ENCODE measurements at regions not wholly inside any gene's neighbourhood (a gene's known extent, or its start where the extent isn't known, plus 50 kb on each side); places are given as distances from the start of the nearest gene placed in this dataset.

DNA sequence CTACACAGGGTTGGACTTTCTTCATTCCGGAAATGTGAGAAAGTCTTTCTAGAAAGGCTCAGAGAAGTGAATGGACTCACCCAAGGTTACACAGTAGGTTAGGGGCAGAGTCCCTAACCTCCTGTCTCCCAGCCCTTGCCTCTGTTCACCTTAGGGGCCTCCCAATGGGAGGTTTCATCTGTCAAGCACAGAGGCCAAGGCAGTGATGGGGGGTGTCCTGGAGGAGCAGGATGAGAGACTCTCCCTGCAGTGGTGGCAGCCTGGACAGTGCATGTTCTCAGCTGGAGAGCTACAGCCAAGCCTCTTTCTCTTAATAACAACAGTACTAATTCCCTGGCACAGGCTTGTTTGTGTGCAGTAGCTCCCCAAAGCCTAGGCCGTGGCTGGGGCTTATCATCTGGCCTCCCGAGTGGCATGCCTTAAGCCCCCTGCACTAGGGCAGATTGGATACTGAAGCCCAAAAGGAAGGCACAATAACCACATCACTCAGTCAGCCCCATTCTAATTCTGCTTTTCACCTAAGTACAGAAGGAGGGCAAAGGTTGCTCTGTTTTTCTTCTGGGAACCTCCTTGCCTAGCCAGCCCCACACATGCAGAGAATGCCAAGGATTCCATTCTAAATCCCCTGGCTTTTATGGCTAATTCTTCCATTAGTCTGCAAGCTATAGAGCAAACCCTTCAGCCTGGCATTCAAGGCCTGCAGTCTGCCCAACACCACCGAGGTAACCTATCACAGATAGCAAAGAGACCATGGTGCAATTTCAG, 50.2 kb upstream of the XPA start:
- DNase-seq: no peak

DNA sequence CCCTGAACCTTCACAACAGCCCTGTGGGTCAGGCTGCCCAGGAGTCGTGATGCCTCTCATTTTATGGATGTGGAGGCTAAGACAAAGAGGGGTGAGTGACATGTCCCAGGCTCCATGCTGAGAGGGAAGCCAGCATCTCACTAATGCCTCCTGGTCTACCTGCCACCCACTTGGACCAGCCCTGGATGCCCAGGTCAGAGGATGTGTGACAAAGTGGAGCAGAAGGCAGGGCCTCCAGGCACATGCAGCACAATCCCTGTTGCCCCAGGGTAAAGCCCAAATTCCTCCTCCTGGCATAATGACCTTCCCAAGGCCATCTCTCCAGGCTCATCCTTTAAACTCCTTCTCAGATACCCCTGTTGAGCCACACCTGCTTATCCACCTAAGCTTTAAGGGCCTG, 51.4 kb upstream of the XPA start:
- no peak for DNase-seq

DNA sequence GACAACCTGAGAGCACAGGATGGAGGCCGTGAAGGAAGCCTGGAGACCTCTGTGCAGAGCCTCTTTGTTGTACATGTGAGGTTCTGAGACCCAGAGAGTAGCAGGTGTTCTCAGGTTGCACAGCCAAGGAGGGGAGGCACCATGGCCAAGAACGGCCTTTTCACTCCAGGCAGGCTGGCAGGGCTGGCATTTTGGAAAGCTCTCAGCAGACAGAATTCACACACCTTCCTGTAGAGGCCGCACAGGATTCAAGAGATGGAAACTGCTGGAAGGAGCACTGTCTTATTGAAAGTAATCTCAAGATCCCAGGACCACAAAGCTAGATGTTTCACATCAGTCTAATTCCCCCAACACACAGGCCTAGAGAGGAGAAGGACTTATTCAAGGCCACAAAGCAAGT, 52.8 kb upstream of the XPA start:
- no peak for DNase-seq

DNA sequence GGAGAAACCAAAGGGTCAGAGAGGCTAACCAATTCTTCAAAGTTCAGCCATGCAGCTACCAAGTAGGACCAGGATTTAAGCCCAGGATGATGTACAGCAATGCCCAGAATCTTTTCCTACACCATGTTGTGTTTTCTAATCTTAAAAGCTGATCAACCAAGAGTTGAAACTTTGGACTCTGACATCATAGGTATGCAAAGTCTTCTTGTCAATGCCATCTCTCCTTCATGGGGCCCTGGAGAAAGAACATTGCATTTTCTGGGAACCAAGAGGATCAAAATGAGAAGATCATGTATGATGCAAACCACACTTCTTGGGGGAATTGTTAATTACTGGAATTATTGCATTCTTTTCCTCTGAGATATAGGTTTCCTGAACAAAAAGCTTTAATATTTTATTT, 54.4 kb upstream of the XPA start:
- DNase-seq: no peak

DNA sequence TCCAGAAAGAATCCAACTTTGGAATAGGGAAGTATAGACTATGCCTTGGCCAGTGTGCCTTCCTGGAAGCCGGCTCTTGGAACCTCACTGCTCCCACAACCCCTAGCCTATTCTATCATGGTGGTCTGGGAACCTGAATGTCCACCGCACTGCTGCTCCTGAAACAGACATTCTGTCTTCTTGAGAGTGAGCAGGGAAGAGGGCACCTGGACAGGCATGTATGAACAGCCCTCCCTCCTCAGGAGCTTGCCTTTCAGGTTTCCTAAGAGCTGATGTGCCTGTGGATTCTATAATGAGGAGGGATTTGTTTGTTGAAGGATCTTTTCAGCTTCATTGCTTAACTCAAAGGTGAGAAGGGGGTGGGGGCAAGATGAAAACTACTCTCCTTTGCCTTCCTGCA, 55.1 kb upstream of the XPA start:
- no peak for DNase-seq

DNA sequence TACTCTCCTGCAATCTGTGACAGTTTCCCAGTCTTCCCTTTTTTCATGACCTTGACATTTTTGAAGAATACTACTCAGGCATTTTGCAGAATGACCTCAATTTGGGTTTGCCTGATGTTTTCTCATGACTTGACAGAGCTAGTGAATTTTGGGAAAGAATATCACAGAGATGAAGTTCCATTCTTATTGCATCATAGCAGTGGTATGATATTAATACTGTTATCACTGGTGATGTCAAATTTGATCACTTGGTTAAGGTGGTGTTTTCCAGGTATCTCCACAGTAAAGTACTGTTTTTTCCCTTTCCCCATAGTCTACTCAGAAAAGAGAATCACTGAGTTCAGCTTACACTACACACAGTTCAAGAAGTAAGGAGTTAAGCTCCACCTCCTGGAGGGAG, 56.2 kb upstream of the XPA start:
- no peak for DNase-seq

DNA sequence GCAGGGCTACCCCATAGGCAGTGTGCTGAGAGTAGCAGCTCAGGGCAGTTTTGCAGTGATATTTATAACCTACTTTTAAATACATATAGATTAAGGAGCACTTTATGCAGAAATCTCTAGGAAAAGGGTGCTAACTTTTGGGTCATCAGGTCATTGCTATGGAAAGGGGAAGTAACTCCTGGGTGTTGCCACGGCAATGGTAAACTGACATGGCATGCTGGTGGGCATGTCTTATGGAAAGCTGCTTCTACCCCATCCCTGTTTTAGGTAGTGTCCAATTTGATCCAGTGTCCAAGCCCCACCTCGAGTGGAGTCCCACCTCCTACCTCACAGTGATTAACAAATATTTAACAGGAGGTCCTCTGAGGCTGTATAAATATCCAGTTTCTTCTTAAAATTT, 56.8 kb upstream of the XPA start:
- no peak for DNase-seq

DNA sequence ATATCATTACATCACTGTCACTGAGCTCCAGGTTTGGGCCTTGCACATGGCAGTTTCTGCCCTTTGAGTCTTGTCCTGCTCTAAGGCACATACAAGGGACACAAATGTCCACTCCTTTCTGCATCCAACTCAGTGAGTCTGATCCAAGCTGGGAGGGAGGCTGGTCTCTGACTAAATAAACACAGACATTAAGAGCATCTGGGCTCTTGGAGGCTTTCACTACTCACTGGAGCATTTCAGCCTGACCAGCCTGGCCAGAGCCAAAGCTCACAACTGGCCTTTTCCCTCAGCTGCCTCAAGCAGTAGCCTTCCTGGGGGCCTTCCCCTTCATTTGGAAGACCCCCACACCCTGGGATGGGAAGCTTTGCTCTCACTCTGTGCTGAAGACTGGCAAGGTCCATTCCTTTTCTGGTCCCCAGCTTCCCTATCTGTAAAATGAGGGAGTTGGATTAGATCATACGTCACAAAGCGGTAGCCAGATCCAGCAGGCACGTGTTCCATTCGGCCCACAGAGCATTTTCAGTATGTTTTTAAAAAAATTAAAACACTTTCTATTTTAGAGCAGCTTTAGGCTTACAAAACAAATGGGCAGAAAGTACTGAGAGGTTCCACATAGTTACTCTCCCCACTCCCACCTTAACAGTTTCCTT, 58.6 kb upstream of the XPA start:
- DNase-seq: no peak

DNA sequence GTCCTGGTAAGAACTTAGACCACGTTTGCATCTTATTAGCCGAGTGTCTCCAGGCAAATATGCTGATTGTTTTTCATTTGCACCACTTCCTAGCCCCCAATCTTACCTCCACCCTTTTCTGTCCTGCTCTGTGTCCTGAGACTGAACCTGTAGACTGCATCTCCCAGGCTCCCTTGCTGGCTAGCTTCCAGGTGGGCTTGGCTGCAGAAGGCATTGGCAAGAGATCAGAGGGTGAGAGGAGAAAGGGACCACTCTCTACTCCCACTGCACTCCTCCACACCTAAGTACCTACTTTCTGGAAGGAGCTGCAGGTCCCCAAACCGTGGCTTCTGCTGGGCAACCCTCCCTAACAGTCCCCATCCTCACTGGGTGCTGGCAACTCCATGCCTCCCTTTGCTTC, 59.9 kb upstream of the XPA start:
- no peak for DNase-seq

DNA sequence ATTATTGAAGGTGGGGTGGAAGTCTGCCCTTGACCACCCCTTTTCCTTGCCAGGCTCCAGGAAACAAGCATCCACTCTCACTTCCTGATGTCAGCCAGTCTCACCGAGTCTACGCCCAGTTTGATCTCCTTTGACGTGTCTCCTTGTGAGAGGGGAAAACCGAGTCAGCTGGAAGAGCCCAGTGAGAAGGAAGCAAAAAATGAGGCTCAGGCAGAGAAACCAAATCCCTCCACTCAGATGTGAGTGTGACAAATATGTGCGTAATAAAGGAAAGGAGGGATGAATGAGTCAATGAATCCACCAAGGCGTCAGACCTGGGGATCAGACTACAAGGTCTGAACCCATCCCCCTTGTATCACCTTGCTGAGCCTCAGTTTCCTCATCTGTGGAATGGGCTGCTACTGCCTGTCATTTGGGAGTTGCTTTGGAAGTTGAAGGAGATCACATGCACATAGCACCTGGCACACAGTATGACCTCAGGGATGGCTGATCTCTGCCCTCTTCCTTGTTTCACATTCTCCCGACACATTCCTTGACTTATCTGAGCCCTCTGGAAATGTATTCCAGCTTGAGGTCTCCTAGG, 61.3 kb upstream of the XPA start:
- DNase-seq: no peak

DNA sequence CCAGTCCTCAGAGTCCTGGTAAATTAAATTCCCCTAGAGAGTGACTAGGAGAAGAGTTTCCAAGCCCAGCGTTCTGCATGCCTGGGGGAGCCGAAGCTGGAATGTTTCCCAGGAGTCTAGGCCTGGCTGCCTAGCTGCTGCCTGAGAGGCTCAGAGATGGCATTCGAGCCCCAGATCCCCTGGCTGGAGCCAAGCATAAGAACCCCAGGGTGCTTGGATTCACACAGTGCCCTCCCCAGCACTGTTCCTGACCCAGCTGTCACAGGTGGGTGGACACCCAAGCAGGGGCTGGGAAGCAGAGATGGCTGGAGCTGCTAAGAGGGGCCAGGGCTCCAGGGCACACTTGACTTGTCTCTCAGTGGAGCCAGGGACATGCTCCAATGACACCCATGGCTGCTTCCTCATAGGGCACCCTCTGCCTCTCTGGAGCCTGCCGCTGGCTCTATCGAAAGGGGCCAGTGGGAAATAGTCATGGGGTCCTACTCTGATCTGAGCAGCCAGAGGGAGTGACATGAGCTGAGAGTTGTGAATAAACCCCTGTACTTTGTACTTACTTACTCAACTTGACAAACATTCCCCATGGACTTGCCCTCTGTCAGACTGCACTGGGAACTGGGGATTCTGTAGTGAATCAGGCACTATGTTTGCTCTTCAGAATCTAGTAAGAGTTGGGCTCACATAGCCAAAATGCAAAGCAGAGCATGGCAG, 62.6 kb upstream of the XPA start:
- DNase-seq: no peak

DNA sequence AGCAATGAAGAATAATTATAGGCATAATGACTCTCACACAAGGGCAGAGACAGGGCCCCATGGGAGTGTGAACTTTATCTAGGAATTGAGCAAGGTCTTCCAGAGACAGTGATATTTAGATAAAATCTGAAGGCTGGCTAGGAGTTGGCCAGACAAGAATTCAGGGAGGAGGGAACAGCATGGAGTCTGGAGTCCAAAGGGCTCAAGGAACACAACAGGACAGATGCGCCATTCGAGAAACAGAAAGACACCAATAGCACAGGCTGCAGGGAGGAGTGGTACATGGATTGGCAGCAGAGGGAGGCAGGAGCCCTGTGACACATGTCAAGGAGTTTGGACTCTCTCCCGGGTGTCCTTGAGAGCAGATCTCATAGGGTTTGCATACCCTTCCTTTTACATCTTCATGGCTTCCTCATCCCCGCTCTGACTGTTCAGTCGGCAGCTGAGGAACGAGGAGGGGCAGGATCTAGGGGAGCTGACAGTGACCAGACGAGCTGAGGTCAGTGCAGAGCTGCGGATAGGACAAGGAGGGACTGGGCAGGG, 64.0 kb upstream of the XPA start:
- DNase-seq: no peak

DNA sequence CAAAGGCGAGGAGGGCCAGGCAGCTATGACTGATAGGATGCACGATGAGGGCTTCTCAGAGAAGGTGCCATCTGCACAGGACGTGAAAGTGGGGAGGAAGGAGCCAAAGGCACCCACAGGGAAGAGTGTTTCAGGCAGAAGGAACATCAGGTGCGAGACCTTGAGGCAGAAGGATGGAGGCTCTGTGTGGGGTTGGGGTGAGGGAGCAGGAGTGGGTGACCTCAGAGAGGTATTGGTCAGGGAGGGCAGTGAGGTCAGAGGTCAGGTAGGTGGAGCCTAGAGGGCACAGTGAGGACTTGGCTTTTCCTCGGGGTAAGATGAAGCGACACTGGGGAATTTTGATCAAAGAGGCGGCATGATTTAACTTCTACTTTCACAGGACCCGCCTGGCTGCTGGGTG, 64.7 kb upstream of the XPA start:
- no peak for DNase-seq

DNA sequence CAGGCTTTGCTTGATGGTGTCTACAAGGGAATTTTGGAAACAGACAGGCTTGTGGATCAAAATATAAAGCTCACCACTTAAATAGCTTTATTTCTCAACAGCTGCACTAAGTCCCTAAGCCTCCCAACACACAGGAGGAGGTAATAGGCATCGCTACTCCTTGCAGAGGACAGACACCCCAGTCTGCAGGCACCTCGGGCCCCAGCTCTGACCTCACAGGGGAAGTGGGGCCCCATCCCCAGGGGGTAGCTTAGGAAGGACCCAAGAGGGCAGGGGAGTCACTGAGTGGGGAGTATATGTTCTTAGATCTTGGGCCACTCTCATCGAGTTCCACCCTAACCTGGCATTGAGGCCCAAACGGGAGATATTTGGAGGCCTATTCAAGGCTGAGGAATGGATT, 66.7 kb upstream of the XPA start:
- no peak for DNase-seq

DNA sequence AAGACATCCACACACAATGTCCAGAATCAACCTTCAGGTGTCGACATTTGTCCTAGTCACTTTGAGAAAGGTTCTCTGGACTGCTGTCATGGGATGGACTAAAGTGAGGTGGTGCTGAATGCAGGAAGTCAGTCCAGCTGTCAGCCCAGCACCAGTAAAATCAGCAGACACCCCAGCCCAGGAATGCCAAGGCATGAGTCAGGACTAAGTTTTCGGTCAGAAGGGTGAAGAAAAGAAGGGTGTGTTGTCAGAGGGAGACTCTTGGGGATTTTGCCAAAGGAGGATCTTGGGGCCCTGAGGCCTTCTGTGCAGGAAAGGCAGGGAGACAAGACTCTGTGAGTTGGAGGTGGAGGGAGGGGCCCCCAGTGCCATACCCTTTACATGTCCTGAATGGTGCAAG, 69.0 kb upstream of the XPA start:
- DNase-seq: no peak

DNA sequence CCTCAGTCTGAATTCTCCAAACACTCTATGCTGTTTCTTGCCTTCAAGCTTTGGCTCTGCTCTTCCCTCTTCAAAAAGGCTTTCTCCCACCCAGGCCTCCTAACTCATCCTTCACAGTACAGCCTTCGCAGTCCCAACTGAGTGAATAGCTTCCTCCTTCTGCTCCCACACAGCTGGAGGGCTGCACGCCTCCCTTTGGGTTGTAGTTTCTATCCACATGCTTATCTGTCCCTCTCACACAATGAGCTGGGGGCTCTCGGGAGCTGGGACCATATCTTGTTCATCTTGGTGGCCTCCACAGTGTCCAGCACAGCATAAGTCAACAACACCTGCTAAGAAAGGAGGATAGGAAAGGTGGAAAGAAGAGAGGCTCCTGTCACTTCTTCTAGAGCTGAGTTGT, 69.5 kb upstream of the XPA start:
- no peak for DNase-seq

DNA sequence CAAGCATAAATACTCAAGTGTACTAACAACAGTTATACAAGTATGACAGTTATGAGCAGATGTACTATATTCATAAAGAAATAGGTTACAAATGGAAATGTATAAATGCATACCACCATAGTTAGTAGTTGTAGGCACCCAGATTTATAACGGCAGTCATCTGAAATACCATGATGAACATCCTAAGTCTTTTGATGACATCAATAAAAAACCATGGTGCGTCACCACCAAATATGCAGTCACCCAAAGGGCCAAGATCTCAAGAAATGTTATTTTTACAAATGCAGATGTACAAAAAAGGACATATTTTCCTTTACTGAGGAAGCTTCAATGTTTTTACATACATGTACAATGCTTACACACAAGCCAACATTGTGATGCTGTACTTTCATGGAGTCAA, 70.8 kb upstream of the XPA start:
- DNase-seq: no peak

DNA sequence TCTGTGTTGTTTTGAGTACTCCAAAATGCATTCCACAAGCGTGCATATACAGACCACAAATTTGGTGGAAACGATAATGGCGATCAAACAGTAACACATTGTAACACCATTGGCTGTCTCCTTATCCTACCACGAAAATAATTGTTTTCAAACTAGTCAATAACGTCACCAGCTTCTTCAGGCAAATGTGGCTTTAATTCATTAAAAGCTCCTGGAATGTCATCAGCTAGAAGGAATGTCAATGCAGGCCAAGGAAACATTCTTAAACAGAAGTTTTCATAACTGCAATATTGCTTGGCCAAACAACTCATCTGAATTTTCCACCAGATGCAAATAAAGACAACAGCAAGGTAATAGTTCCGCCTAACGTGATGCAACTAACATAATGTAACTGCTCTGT, 71.6 kb upstream of the XPA start:
- peak; percentile 88 for DNase-seq

DNA sequence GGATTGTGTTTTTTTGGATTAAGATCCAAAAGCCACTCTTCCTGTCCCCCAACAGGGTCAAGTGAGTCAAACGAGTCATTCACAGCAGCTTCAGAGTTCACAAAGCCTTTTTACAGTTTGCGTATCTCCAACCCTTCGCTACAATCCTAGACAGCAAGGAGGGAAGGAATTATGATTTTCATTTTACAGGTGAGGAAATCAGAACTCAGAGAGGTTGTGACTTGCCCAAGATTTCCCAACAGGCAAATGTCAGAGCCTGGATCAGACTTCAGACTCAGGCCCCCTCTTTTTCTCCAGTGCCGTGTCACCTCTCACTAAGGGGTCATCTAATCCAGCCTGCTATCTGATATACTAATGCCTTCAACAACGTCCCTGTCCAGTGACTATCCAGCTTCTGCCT, 72.1 kb upstream of the XPA start:
- no peak for DNase-seq

DNA sequence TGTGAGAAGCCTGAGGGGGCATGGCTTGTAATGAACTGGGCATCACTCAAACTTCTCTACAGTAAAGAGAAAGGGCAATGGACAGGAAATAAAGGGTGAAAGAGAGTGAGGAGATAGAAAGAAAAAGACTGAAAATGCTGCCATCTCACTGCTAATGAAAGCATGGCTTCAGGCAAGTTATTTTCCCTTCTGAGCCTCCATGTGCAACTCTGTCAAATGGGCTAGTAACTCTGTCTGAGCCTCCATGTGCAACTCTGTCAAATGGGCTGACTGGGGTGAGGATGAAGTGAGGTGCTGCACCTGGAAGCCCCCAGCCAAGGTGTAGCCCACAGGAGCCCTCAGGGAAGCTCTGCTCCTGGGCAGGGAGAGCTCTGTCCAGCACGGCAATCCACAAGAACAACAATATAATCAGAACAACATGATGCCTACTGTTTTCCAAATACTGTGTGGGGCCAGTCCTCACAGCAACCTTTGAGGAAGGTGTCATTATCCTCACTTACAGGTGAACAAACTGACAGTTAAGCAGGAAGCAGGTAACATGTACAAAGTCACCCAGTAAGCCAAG, 73.8 kb upstream of the XPA start:
- no peak for DNase-seq

DNA sequence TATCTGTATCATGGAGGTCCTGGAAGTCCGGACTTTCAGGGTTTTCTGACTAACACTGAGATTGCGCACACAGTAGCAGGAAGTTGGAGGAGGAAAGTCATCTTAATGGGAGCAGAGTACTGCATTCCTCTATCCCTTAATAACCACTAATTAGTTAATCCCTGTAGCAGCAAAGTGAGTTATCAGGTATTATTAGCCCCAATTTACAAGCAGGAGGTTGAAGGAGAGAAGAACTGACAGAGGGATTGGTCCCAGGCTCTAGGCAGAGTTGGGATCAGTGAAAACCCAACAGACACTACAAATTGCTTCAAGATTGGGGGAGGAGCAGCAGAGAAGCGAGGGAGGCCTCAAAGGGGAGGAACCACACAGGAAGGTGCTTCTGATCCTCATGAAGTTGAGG, 74.5 kb upstream of the XPA start:
- no peak for DNase-seq

DNA sequence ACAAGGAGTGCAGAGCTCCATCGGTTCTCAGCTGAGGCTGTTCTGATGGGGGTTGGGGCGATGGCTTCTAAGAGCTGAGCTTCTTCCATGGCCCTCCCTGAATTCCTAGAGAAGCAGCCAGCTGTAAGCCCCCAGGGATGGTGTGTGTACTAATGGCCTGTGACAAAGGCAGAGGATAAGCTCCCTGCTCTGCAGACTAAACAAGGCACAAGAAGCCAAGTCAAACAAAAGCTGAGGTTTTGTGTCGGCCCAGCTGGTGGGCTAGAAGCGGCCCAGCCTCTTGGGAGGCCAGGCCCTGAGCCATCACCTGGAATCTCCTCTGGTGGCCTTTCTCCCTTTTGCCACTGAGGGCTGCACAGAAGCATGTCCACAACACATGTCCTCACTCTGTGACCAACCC, 75.0 kb upstream of the XPA start:
- no peak for DNase-seq

DNA sequence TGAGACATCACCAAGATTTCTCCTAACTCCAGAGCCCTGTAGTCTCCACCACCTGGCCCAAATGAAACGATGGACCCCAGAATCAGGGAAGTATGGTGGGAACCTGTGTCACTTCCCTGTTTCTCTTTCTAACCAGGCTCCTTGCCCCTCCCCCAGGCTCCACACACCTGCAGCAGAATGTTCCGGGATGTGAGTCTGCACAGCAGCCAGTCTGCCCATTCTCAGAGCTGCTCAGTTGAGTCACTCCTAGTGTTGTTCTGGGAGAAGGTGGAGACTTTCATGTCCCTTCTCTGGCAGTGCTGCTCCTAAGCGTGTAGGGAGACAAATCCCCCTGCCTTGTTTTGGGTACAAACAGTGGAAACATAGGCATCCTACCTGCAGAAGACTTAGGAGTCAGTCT, 76.0 kb upstream of the XPA start:
- DNase-seq: no peak

All from skin of body (tissue), 1 donor.